ENCODE measurements at regions not wholly inside any gene's neighbourhood (a gene's known extent, or its start where the extent isn't known, plus 50 kb on each side); places are given as distances from the start of the nearest gene placed in this dataset.
"Not testable (repeated sequence)": the region's sequence is repeated elsewhere in the genome, so short reads cannot be mapped to it uniquely, and the experiment has no call there.

GRCh38 chr9:119701651-119702050 lies 332.4 kb upstream of the BRINP1 start:
- DNase-seq (ENCODE audit: low read depth, low spot score), result no peak
- H3K27ac ChIP-seq, result no peak overlapping the region

DNA sequence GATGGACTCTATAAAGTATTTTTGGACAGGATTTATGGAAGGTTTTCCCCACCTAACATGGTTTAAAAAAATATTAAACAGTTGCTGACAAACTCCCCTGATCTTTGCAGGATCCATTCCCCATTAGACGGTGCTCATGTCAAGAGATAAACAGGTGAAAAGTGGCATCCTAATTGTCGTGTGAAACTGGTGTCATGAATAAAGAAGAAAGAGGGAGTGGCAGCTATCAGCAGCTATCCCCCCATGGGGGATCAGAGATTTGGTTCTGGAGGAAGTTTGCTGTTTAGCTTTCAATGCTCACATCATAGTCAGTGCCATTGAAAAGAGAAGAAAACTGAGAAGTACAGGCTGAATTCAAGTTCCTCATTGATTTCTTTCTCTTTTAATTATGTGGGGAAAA lies 329.3 kb upstream of the BRINP1 start:
- no peak overlapping the region for H3K27ac ChIP-seq
- DNase-seq (ENCODE audit: low read depth, low spot score), result no peak

DNA sequence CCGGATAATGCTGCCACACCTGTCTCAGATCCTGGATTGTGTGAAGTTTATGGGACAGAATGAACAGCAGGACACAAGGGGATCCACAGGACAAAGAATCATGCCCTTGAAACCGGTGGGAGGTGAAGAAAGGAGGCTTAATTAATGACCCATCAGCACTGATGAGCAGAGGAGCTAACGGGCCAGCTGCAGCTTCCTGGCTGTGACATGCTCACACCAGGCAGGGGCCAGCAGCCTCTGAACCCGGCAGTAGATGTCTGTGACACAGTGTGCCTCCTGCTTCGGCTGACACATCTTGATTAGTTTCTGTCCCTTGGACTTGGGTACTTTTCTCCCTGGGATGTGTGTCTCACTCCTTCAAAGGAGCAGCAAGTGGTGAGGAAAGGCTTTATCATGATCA lies 328.8 kb upstream of the BRINP1 start:
- no peak overlapping the region for H3K27ac ChIP-seq
- DNase-seq (ENCODE audit: low read depth, low spot score), result no peak

DNA sequence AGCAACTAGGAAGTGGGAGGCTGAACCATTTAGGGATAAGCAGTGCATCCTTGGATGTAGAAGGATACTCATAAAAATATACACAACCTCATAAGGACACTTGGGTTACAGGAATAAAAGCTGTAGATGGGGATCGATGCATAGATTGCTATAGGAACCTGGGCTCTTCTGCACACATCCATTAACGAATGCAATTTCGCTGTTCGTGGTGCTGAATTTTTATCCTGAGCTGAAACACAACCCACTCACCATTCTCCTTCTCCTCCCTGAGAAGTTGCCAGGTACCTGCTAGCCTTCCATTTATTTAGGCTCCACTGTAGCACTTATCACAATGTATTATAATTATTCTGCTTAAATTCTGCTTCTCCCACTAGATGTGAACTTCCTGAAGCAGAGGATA lies 320.6 kb upstream of the BRINP1 start:
- DNase-seq (ENCODE audit: low read depth, low spot score), result no peak
- no peak overlapping the region for H3K27ac ChIP-seq

DNA sequence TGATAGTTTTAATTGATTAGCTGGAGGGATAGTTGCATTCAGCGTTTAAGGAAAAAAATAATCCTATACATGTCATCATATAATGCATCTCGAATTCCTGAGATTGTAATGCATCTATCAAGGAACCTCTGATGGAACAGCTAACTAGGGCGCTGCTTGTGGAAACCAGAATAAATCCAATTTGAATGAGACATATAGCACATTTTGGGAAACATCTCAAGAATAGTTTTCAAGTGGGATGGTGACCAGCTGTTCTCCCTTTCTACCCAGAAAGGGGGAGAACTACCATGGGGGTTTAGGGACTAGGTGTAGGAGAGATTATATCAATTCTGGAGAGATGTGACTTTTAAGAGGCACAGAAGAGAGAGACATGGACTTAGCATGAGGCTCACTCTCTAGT lies 319.3 kb upstream of the BRINP1 start:
- no peak for DNase-seq (ENCODE audit: low read depth, low spot score)

DNA sequence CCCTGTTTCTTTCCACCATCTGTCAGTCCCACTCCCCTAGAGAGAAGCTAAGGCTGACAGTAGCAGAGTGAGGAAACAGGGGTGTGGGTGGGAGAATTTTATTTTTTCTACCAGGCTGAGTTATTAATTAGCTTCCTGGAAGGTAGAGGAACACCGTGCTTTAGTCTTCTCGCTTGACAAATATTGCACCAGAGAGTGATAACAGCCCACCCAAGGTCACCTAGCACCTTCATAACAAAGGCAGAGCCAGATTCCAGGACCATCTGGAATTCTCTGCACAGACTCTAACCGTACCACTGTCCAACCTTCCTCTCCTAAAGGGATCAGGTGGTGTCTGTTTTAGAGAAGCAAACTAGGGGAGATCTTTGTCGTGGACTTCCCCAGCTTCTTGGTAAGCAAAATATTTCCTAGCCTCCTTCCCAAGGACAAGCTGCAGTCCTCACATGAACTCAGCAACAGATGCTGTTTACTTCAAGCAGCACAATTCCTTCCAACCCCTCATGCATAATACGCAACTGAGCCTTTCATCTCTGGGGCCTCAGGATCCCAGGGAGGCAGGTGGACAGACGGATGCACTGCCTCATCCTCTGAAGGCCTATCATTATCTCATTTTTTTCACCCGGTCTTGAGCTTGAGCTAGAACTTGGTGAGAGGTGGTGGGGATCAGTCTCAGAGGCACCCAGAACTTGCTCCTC lies 308.7 kb upstream of the BRINP1 start:
- no peak overlapping the region for H3K27ac ChIP-seq
- no peak for DNase-seq (ENCODE audit: low read depth, low spot score)

More for the DNA sequence above, 319.3 kb upstream of the BRINP1 start:
- no peak overlapping the region for H3K27ac ChIP-seq

DNA sequence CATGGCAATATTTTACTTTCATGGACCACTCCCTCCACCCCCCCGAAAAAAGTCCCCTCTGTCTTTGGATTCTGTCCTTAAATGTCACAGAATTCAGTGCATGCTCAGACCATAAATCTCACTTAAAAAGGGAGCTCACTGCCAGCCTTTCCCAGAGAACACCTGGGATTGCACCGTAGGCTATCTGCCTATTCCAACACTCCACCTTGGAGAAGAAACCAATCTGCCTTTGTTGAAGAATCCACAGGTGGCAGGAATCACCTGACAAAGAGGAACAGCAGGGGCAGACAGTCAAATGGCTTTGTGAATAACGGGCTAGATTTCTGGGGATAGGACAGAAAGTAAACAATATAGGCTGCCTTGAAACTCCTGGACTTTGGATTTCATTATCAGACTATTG lies 306.7 kb upstream of the BRINP1 start:
- H3K27ac ChIP-seq, result no peak overlapping the region
- no peak for DNase-seq (ENCODE audit: low read depth, low spot score)

DNA sequence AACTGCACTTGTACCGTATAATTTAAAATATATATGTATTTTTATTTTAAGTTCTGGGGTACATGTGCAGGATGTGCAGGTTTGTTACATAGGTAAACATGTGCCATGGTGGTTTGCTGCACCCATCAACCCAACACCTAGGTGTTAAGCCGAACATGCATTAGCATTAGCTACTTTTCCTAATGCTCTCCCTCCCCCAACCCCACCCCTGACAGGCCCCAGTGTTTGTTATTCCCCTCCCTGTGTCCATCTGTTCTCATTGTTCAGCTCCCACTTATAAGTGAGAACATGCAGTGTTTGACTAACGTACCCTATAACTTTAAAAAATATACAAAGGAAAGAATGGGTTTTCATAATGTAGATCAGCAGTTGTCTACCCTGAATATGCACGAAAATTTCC lies 303.5 kb upstream of the BRINP1 start:
- H3K27ac ChIP-seq; DNase-seq (ENCODE audit: low read depth, low spot score): not testable (repeated sequence)

GRCh38 chr9:119667916-119668315 lies 298.7 kb upstream of the BRINP1 start:
- no peak overlapping the region for H3K27ac ChIP-seq
- no peak for DNase-seq (ENCODE audit: low read depth, low spot score)

- H3K27ac ChIP-seq, result no peak overlapping the region
- no peak for DNase-seq (ENCODE audit: low read depth, low spot score)
Measured at GRCh38 chr9:119667163-119667562, 297.9 kb upstream of the BRINP1 start.

DNA sequence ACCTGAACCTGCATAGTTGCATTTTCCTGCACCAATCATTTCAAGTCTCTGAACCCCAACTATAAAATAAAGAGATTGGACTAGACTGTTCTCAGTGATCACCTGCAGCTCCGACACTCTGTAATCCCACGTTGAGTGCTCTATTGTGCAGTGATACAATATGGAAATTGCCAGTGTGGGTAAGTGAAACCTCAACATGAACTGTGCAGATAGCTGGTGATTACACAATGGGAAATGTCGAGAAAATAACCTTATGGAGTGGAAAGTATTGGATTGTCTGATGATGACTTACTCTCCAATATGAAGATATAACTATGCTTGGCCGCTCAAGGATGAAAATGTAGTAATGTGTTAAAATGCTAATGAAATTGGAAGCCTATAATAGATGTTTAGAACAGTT lies 293.1 kb upstream of the BRINP1 start:
- DNase-seq (ENCODE audit: low read depth, low spot score), result no peak
- H3K27ac ChIP-seq, result no peak overlapping the region

- no peak for DNase-seq (ENCODE audit: low read depth, low spot score)
- no peak overlapping the region for H3K27ac ChIP-seq
Measured at GRCh38 chr9:119652931-119653330, 283.7 kb upstream of the BRINP1 start.

GRCh38 chr9:119649205-119649604 lies 280.0 kb upstream of the BRINP1 start:
- DNase-seq (ENCODE audit: low read depth, low spot score), result no peak
- no peak overlapping the region for H3K27ac ChIP-seq

DNA sequence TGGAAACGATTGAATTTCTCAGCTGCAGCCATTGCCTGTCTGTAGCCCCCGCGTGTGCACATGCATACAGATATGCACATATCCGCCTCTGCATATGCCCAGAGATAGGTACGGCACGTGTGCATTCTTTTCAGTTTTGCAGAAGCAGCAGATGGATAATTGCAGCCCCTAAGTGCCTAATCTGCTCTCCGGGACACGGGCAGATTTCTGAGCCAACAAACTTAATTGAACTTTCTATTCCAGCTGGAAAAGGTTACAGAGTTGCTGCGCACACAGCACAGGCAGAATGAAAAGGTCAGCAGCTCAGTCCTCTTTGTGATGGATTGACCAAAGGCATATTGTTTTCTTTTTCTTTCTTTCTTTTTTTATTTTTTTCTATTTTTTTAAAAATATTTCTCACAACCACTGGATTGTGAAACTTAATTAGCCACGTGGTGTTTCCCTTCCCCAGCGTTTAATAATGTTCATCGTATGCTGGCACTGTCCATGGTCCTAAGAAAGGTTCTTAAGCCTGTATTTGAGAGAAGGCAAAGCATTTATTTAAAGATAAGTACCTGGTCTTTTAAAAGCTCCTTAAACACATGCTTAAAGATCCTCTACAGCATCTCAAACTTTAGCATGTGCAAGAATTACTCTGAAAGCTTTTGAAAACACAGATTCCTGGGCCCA lies 270.2 kb upstream of the BRINP1 start:
- DNase-seq (ENCODE audit: low read depth, low spot score), result no peak

GRCh38 chr9:119634006-119634405 lies 264.8 kb upstream of the BRINP1 start:
- no peak overlapping the region for H3K27ac ChIP-seq
- DNase-seq (ENCODE audit: low read depth, low spot score), result no peak

More for the DNA sequence above, 270.2 kb upstream of the BRINP1 start:
- no peak overlapping the region for H3K27ac ChIP-seq

GRCh38 chr9:119611565-119611964 lies 242.3 kb upstream of the BRINP1 start:
- no peak overlapping the region for H3K27ac ChIP-seq
- no peak for DNase-seq (ENCODE audit: low read depth, low spot score)

DNA sequence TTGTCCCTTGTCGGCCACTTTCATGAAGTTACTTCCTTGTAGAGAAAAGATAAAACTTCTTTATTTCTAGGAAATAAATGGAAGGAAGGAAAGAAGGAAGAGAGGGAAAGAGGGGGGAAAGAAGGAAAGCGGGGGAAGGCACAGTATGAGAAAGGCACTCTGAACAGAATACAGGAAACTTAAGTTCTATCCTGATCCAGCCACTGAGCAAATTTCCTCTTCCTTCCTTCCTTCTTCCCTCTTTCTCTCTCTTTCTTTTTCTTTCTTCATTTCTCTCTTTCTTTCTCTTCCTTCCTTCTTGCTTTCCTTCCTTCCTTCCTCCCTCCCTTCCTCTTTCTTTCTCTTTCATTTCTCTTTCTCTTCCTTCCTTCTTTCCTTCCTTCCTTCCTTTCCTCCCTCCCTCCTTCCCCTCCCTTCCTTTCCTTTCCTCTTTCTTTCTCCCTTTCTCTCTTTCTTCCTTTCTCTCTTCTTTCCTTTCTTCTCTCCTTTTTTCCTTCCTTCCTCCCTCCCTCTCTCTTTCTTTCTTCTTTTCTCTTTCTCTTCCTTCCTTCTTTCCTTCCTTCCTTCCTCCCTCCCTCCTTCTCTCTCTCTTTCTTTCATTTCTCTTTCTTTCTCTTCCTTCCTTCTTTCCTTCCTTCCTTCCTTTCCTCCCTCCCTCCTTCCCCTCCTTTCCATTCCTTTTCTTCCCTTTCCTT lies 240.2 kb upstream of the BRINP1 start:
- H3K27ac ChIP-seq, result no peak overlapping the region
- no peak for DNase-seq (ENCODE audit: low read depth, low spot score)

- DNase-seq (ENCODE audit: low read depth, low spot score), result no peak
Measured at GRCh38 chr9:119601632-119602031, 232.4 kb upstream of the BRINP1 start.

DNA sequence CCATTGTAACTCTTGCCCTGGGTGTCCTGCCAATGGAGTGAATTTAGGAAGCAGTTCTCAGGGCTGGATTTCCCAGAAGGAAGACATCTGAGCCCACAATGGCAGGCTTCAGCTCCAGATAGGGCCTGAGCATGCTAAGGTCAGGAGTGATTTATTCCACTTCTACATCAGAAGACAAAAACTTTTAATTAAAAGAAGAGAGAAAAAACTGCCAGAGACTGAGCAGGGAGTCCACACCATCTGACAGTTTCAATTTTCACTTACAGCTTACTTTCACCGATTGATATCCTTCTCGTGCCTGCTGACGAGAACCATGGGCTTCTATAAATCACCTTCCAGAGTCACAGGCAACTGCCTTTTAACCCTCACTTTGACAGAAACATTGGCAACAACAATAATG lies 228.3 kb upstream of the BRINP1 start:
- DNase-seq (ENCODE audit: low read depth, low spot score), result no peak
- no peak overlapping the region for H3K27ac ChIP-seq

More at GRCh38 chr9:119601632-119602031, 232.4 kb upstream of the BRINP1 start:
- no peak overlapping the region for H3K27ac ChIP-seq

DNA sequence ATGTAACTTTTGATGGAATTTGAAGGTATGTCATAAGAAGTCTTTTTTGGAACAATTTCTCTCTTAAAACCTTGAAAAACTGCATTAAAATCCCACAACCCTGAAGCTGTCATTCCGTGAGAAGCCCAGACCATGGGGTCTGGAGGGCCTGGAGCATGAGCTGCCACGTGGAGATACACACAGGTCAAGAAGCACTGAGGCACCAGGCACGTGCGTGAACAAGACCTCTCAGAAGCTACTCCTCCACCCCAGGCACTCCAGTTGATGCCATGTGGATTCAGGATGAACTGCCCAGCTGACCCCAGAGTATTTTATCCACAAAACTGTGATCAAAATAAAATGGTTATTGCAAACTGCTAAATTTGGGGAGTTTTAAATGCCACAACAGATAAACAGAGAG lies 227.5 kb upstream of the BRINP1 start:
- no peak for DNase-seq (ENCODE audit: low read depth, low spot score)
- no peak overlapping the region for H3K27ac ChIP-seq
